Activated CD8-positive, alpha-beta memory T cell treated with anti-CD3 and anti-CD28 coated beads, Interleukin-2, amount 10 ng/mL, durations not matched to agents 7 days and 5 days (primary cell): ENCODE measurements at regions not wholly inside any gene's neighbourhood (a gene's known extent, or its start where the extent isn't known, plus 50 kb on each side); places are given as distances from the start of the nearest gene placed in this dataset.
A peak's percentile ranks its signal among the peaks of the same experiment; 100 is the strongest.

Experiments
- ATAC-seq: fragments of 150-1000 bp; cut with Tn5 transposase; one replicate; pipeline ENCODE4 v1.10.0; 2021; ENCODE audit warnings: moderate library complexity
- CTCF ChIA-PET: fragments of 350-600 bp; sonication (Branson Sonifier 250); formaldehyde crosslinking; loops from one replicate; lab custom pipeline; 2021; ENCODE audit warnings: antibody characterized with exemption; lab: Charles Lee
- DNase-seq: peaks from one replicate; pipeline ENCODE4 v3.0.0-alpha.2; 2020
- H3K27ac Mint-ChIP-seq: one replicate; pipeline ENCODE4 v1.8.0; 2021; ENCODE audit warnings: mild to moderate bottlenecking, mixed read lengths
- H3K27me3 Mint-ChIP-seq: one replicate; pipeline ENCODE4 v1.8.0; 2021; ENCODE audit warnings: mixed read lengths
- H3K36me3 Mint-ChIP-seq: one replicate; pipeline ENCODE4 v1.8.0; 2021; ENCODE audit warnings: mild to moderate bottlenecking, mixed read lengths
- H3K4me1 Mint-ChIP-seq: one replicate; pipeline ENCODE4 v1.8.0; 2021; ENCODE audit warnings: mixed read lengths
- H3K4me3 Mint-ChIP-seq: one replicate; pipeline ENCODE4 v1.8.0; 2021; ENCODE audit warnings: mild to moderate bottlenecking, moderate library complexity, mixed read lengths
- H3K9me3 Mint-ChIP-seq: one replicate; pipeline ENCODE4 v1.8.0; 2022; ENCODE audit warnings: low read depth, mixed read lengths

GRCh38 chr2:8580316-8581233, 101.3 kb upstream of the ID2 start:
- no peak overlapping the region for H3K27ac Mint-ChIP-seq
- CTCF ChIA-PET = interaction anchor here (1.6 kb wide), 1 partner anchor 21 kb away, joined by 3 read pairs; no protein-coding TSS in a partner anchor
- no peak overlapping the region for H3K4me3 Mint-ChIP-seq
- H3K36me3 Mint-ChIP-seq = no peaks in the 10 kb centered on the region
- peaks cover 36% of the 10 kb centered on the region for H3K4me1 Mint-ChIP-seq
- peaks cover 9% of the 10 kb centered on the region for H3K27me3 Mint-ChIP-seq
- ATAC-seq (no peak), DNase-seq (peak; percentile 28)
- H3K9me3 Mint-ChIP-seq = no peaks in the 10 kb centered on the region

GRCh38 chr2:8581234-8581561, 100.7 kb upstream of the ID2 start:
- Mint-ChIP-seq H3K9me3 (no peaks in the 10 kb centered on the region), H3K4me1 (peaks cover 36% of the 10 kb centered on the region)
- CTCF ChIA-PET = interaction anchor here (1.6 kb wide), 1 partner anchor 21 kb away, joined by 3 read pairs; no protein-coding TSS in a partner anchor

GRCh38 chr2:8581601-8582041, 100.2 kb upstream of the ID2 start:
- H3K36me3 Mint-ChIP-seq = no peaks in the 10 kb centered on the region
- H3K9me3 Mint-ChIP-seq = no peaks in the 10 kb centered on the region
- ATAC-seq (no peak), DNase-seq (no peak)
- CTCF ChIA-PET = no interaction called here
- H3K4me1 Mint-ChIP-seq = peaks cover 33% of the 10 kb centered on the region
- peaks cover 9% of the 10 kb centered on the region for H3K27me3 Mint-ChIP-seq
- H3K27ac Mint-ChIP-seq = no peak overlapping the region
- no peak overlapping the region for H3K4me3 Mint-ChIP-seq

More at GRCh38 chr2:8581234-8581561, 100.7 kb upstream of the ID2 start:
- Mint-ChIP-seq H3K27ac (no peak overlapping the region), H3K4me3 (no peak overlapping the region), H3K36me3 (no peaks in the 10 kb centered on the region), H3K27me3 (peaks cover 9% of the 10 kb centered on the region)
- ATAC-seq = no peak
- DNase-seq = peak; percentile 31

GRCh38 chr2:8582191-8582590, 99.7 kb upstream of the ID2 start:
- CTCF ChIA-PET = no interaction called here
- H3K27ac Mint-ChIP-seq = no peak overlapping the region
- H3K4me3 Mint-ChIP-seq = no peak overlapping the region
- H3K27me3 Mint-ChIP-seq = peaks cover 5% of the 10 kb centered on the region
- H3K36me3 Mint-ChIP-seq = no peaks in the 10 kb centered on the region
- H3K4me1 Mint-ChIP-seq = peaks cover 30% of the 10 kb centered on the region
- no peaks in the 10 kb centered on the region for H3K9me3 Mint-ChIP-seq
- DNase-seq = no peak
- ATAC-seq = no peak

- Mint-ChIP-seq H3K27me3 (peaks cover 8% of the 10 kb centered on the region), H3K4me3 (no peak overlapping the region), H3K4me1 (peaks cover 35% of the 10 kb centered on the region), H3K27ac (no peak overlapping the region), H3K9me3 (no peaks in the 10 kb centered on the region), H3K36me3 (no peaks in the 10 kb centered on the region)
- DNase-seq = no peak
- CTCF ChIA-PET = no interaction called here
- no peak for ATAC-seq
Observed at GRCh38 chr2:8582651-8583399, 99.0 kb upstream of the ID2 start.

GRCh38 chr2:8583400-8584173, 98.3 kb upstream of the ID2 start:
- Mint-ChIP-seq H3K4me3 (peak overlapping the region; percentile 15), H3K9me3 (no peaks in the 10 kb centered on the region), H3K27me3 (peaks cover 11% of the 10 kb centered on the region), H3K36me3 (no peaks in the 10 kb centered on the region), H3K27ac (peak overlapping the region; percentile 17), H3K4me1 (peaks cover 42% of the 10 kb centered on the region)
- CTCF ChIA-PET = no interaction called here
- peak; percentile 91 for DNase-seq
- ATAC-seq = peak; percentile 88

GRCh38 chr2:8584174-8585066, 97.4 kb upstream of the ID2 start:
- Mint-ChIP-seq H3K27ac (no peak overlapping the region), H3K27me3 (peaks cover 15% of the 10 kb centered on the region), H3K4me3 (no peak overlapping the region), H3K4me1 (peaks cover 47% of the 10 kb centered on the region), H3K9me3 (no peaks in the 10 kb centered on the region), H3K36me3 (no peaks in the 10 kb centered on the region)
- ATAC-seq (no peak), DNase-seq (no peak)
- CTCF ChIA-PET = interaction anchor here (0.7 kb wide), 1 partner anchor 272 kb away, joined by 4 read pairs; no protein-coding TSS in a partner anchor

GRCh38 chr2:8586457-8587051, 95.3 kb upstream of the ID2 start:
- Mint-ChIP-seq H3K27me3 (peaks cover 25% of the 10 kb centered on the region), H3K9me3 (no peaks in the 10 kb centered on the region), H3K27ac (no peak overlapping the region), H3K36me3 (no peaks in the 10 kb centered on the region), H3K4me1 (peaks cover 42% of the 10 kb centered on the region), H3K4me3 (no peak overlapping the region)
- no peak for ATAC-seq
- no peak for DNase-seq
- CTCF ChIA-PET = interaction anchor here (1.4 to 2.4 kb wide), 3 partner anchors 26 to 95 kb away, joined by 3 to 8 read pairs (median 4); partner anchors contain the start of gene ID2

- DNase-seq = no peak
- Mint-ChIP-seq H3K4me1 (peaks cover 41% of the 10 kb centered on the region), H3K27ac (peak overlapping the region; percentile 33), H3K9me3 (no peaks in the 10 kb centered on the region), H3K4me3 (no peak overlapping the region), H3K36me3 (no peaks in the 10 kb centered on the region), H3K27me3 (peaks cover 31% of the 10 kb centered on the region)
- CTCF ChIA-PET = interaction anchor here (1.1 to 2.4 kb wide), 4 partner anchors 27 to 94 kb away, joined by 3 to 8 read pairs (median 4); partner anchors contain the start of gene ID2
- ATAC-seq = no peak
Observed at GRCh38 chr2:8587251-8587791, 94.5 kb upstream of the ID2 start.

GRCh38 chr2:8587920-8588830, 93.7 kb upstream of the ID2 start:
- Mint-ChIP-seq H3K4me3 (no peak overlapping the region), H3K27me3 (peaks cover 34% of the 10 kb centered on the region), H3K27ac (peak overlapping the region; percentile 10), H3K9me3 (no peaks in the 10 kb centered on the region), H3K36me3 (no peaks in the 10 kb centered on the region), H3K4me1 (peaks cover 38% of the 10 kb centered on the region)
- CTCF ChIA-PET = interaction anchor here (1.0 to 2.4 kb wide), 4 partner anchors 20 to 93 kb away, joined by 3 to 8 read pairs (median 4); partner anchors contain the start of gene ID2
- ATAC-seq = peak; percentile 74
- peak; percentile 63 for DNase-seq

GRCh38 chr2:8588831-8589191, 93.0 kb upstream of the ID2 start:
- H3K27ac Mint-ChIP-seq = peak overlapping the region; percentile 10
- no peaks in the 10 kb centered on the region for H3K9me3 Mint-ChIP-seq
- H3K36me3 Mint-ChIP-seq = no peaks in the 10 kb centered on the region
- peaks cover 36% of the 10 kb centered on the region for H3K4me1 Mint-ChIP-seq
- H3K4me3 Mint-ChIP-seq = no peak overlapping the region
- DNase-seq (no peak), ATAC-seq (no peak)
- CTCF ChIA-PET = interaction anchor here (0.6 to 2.4 kb wide), 5 partner anchors 19 to 93 kb away, joined by 3 to 8 read pairs (median 4); partner anchors contain the start of gene ID2
- H3K27me3 Mint-ChIP-seq = peaks cover 35% of the 10 kb centered on the region
